SK-N-SH (cell line): ENCODE measurements at regions not wholly inside any gene's neighbourhood (a gene's known extent, or its start where the extent isn't known, plus 50 kb on each side); places are given as distances from the start of the nearest gene placed in this dataset.

Source experiments
- CTCF ChIA-PET: fragments of 300-600, 350-600 bp; formaldehyde crosslinking; extraction: SDS; loops from one replicate; lab custom pipeline; 2021; lab: Yijun Ruan, JAX
- POLR2A ChIA-PET: fragments of 350-600 bp; sonication (Branson Sonifier 250); formaldehyde crosslinking; extraction: SDS; loops from one replicate; lab custom pipeline; 2020; ENCODE audit warnings: antibody characterized with exemption, inconsistent platforms; lab: Yijun Ruan, JAX
- DNase-seq: peaks from one replicate; pipeline ENCODE4 v3.0.0; 2012
- H2AFZ ChIP-seq: fragments of 200-600 bp; sonication (generic); 2 replicates; pipeline ENCODE4 v1.8.1; 2016; ENCODE audit warnings: antibody characterized with exemption, mild to moderate bottlenecking, low read depth
- H3F3A ChIP-seq: fragments of 200-600 bp; sonication (generic); replicated peaks from 2 replicates; pipeline ENCODE3; 2016; ENCODE audit warnings: antibody characterized with exemption, mild to moderate bottlenecking; ENCODE audit not compliant: insufficient read depth
- H3K27ac ChIP-seq, 2 experiments: fragments of 200-500 bp in 1 of 2; fragments of 200-600 bp in 1 of 2; sonication (Bioruptor generic) in 1 of 2; sonication (generic), shearing (Covaris generic) in 1 of 2; 2 replicates each; pipeline versions ENCODE4 v1.5.1 to v1.6.1; 2014 to 2016; ENCODE audit warnings: low read depth in 2 of 2, inconsistent platforms in 1 of 2, low read length in 1 of 2, mild to moderate bottlenecking in 1 of 2, mixed read lengths in 1 of 2
- H3K27me3 ChIP-seq: fragments of 200-600 bp; sonication (generic), shearing (Covaris generic); 2 replicates; pipeline ENCODE4 v1.6.1; 2016; ENCODE audit warnings: mixed run types; ENCODE audit not compliant: insufficient read depth
- H3K36me3 ChIP-seq, 2 experiments: fragments of 200-500 bp in 1 of 2; fragments of 200-600 bp in 1 of 2; sonication (Bioruptor generic) in 1 of 2; sonication (generic) in 1 of 2; replicated peaks in 1 of 2; 2 replicates each; pipeline versions ENCODE3 to v1.5.1; 2014 to 2016; ENCODE audit warnings: low read length in 1 of 2, mild to moderate bottlenecking in 1 of 2; ENCODE audit not compliant: insufficient read depth in 2 of 2, control insufficient read depth in 1 of 2
- H3K4me1 ChIP-seq, 2 experiments: fragments of 200-500 bp in 1 of 2; fragments of 200-600 bp in 1 of 2; sonication (Bioruptor generic) in 1 of 2; sonication (generic), shearing (Covaris generic) in 1 of 2; 2 replicates each; pipeline versions ENCODE4 v1.5.1 to v1.6.1; 2014 to 2016; ENCODE audit warnings: low read depth in 1 of 2, low read length in 1 of 2, mixed run types in 1 of 2; ENCODE audit not compliant: insufficient read depth in 2 of 2, control insufficient read depth in 1 of 2
- H3K4me2 ChIP-seq: fragments of 200-600 bp; sonication (generic), shearing (Covaris generic); 2 replicates; pipeline ENCODE4 v1.6.1; 2017; ENCODE audit warnings: mixed run types
- H3K4me3 ChIP-seq, 2 experiments: fragments of 200-500 bp in 1 of 2; fragments of 200-600 bp in 1 of 2; sonication (Bioruptor generic) in 1 of 2; sonication (generic), shearing (Covaris generic) in 1 of 2; 2 replicates each; pipeline versions ENCODE4 v1.5.1 to v1.8.1; 2014 to 2016; ENCODE audit warnings: low read depth in 2 of 2, inconsistent platforms in 1 of 2, low read length in 1 of 2, mild to moderate bottlenecking in 1 of 2, mixed read lengths in 1 of 2, moderate library complexity in 1 of 2
- H3K79me2 ChIP-seq: fragments of 200-600 bp; sonication (generic); 2 replicates; pipeline ENCODE4 v1.8.1; 2017; ENCODE audit warnings: mild to moderate bottlenecking; ENCODE audit not compliant: insufficient read depth
- H3K9ac ChIP-seq: fragments of 200-600 bp; sonication (generic); 2 replicates; pipeline ENCODE4 v1.6.1; 2017; ENCODE audit warnings: mixed run types
- H3K9me2 ChIP-seq: fragments of 200-600 bp; sonication (generic); 2 replicates; pipeline ENCODE4 v1.6.1; 2017; ENCODE audit warnings: mixed run types
- H3K9me3 ChIP-seq: fragments of 200-600 bp; sonication (generic); 2 replicates; pipeline ENCODE4 v1.6.1; 2017; ENCODE audit warnings: mixed run types, mild to moderate bottlenecking, moderate library complexity
- H4K20me1 ChIP-seq: fragments of 200-600 bp; sonication (generic); 2 replicates; pipeline ENCODE4 v1.6.1; 2017; ENCODE audit warnings: mild to moderate bottlenecking, mixed run types; ENCODE audit not compliant: insufficient read depth
- ELF1 ChIP-seq: IDR thresholded peaks from 2 replicates; pipeline ENCODE4 v1.4.0; 2012
- EP300 ChIP-seq, 2 experiments: IDR thresholded peaks; 2 replicates each; pipeline versions ENCODE4 v1.4.0 to v1.6.1; 2012; ENCODE audit warnings: borderline replicate concordance in 1 of 2, low read depth in 1 of 2, low read length in 1 of 2
- EZH2phosphoT487 ChIP-seq: fragments of 200-600 bp; sonication (generic); IDR thresholded peaks from 2 replicates; pipeline ENCODE4 v1.6.1; 2017; ENCODE audit warnings: low read depth, mixed run types, mild to moderate bottlenecking, antibody characterized with exemption, moderate library complexity, borderline replicate concordance
- FOSL2 ChIP-seq: IDR thresholded peaks from 2 replicates; pipeline ENCODE4 v1.4.0; 2012; ENCODE audit warnings: low read depth, mild to moderate bottlenecking, moderate library complexity, borderline replicate concordance
- FOXM1 ChIP-seq: IDR thresholded peaks from 2 replicates; pipeline ENCODE4 v1.4.0; 2012; ENCODE audit warnings: low read depth, mild to moderate bottlenecking
- GATA2 ChIP-seq: sonication (generic); formaldehyde crosslinking; IDR thresholded peaks from 2 replicates; pipeline ENCODE4 v1.5.0; 2020; ENCODE audit warnings: mild to moderate bottlenecking, missing genetic modification reagents
- POLR2AphosphoS5 ChIP-seq: IDR thresholded peaks from 2 replicates; pipeline ENCODE4 v1.6.1; 2012; ENCODE audit warnings: low read depth, low read length
- RAD21 ChIP-seq: IDR thresholded peaks from 2 replicates; pipeline ENCODE4 v1.6.1; 2012; ENCODE audit warnings: mild to moderate bottlenecking, low read length
- RCOR1 ChIP-seq: fragments of 150-350 bp; IDR thresholded peaks from 2 replicates; pipeline ENCODE4 v1.6.1; 2017; ENCODE audit warnings: antibody characterized with exemption, low read length
- RFX5 ChIP-seq: IDR thresholded peaks from 2 replicates; pipeline ENCODE4 v1.6.1; 2012; ENCODE audit warnings: mild to moderate bottlenecking, improper control_type of control experiment, low read length
- RXRA ChIP-seq: IDR thresholded peaks from 2 replicates; pipeline ENCODE4 v1.4.0; 2012; ENCODE audit warnings: low read depth, mild to moderate bottlenecking, borderline replicate concordance
- SMC3 ChIP-seq: IDR thresholded peaks from 2 replicates; pipeline ENCODE4 v1.6.1; 2012; ENCODE audit warnings: low read depth, low read length, improper control_type of control experiment
- TAF1 ChIP-seq: IDR thresholded peaks from 2 replicates; pipeline ENCODE4 v1.6.1; 2012; ENCODE audit warnings: low read depth, mild to moderate bottlenecking, low read length, moderate library complexity, borderline replicate concordance
- TCF12 ChIP-seq: IDR thresholded peaks from 2 replicates; pipeline ENCODE4 v1.4.0; 2012
- TEAD4 ChIP-seq: IDR thresholded peaks from 2 replicates; pipeline ENCODE4 v1.4.0; 2012; ENCODE audit warnings: mild to moderate bottlenecking, borderline replicate concordance; ENCODE audit not compliant: insufficient read depth
- YY1 ChIP-seq: IDR thresholded peaks from 2 replicates; pipeline ENCODE4 v1.4.0; 2012; ENCODE audit warnings: low read depth, mild to moderate bottlenecking
- WGBS: methylation state at CpG from one replicate; pipeline ENCODE4 v1.1.6; 2017; ENCODE audit warnings: low lambda C conversion rate; 5-methylcytosine and 5-hydroxymethylcytosine counted together
- TF ChIP-seq, protein P1 (sequence below): IDR thresholded peaks from 2 replicates; pipeline ENCODE4 v1.4.0; 2012; ENCODE audit warnings: low read depth
- TF ChIP-seq, protein P2 (sequence below): fragments of 150-350 bp; IDR thresholded peaks from 2 replicates; pipeline ENCODE4 v1.6.1; 2017; ENCODE audit warnings: antibody characterized with exemption, low read length, low read depth, borderline replicate concordance
- TF ChIP-seq, protein P3 (sequence below): IDR thresholded peaks from 2 replicates; pipeline ENCODE4 v1.4.0; 2012; ENCODE audit warnings: low read depth, borderline replicate concordance
- TF ChIP-seq, protein P4 (sequence below): IDR thresholded peaks from 2 replicates; pipeline ENCODE4 v1.6.1; 2012; ENCODE audit warnings: mild to moderate bottlenecking, low read depth, low read length, moderate library complexity

GRCh38 chr13:40079721-40080120 is 424.3 kb downstream of the COG6 start (continued):
- TF ChIP-seq, protein P1, sequence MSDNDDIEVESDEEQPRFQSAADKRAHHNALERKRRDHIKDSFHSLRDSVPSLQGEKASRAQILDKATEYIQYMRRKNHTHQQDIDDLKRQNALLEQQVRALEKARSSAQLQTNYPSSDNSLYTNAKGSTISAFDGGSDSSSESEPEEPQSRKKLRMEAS, result no peak
- TF ChIP-seq RXRA, result no peak
- TF ChIP-seq TAF1, result no peak
- TF ChIP-seq ELF1, result no peak
- TF ChIP-seq, protein P2, sequence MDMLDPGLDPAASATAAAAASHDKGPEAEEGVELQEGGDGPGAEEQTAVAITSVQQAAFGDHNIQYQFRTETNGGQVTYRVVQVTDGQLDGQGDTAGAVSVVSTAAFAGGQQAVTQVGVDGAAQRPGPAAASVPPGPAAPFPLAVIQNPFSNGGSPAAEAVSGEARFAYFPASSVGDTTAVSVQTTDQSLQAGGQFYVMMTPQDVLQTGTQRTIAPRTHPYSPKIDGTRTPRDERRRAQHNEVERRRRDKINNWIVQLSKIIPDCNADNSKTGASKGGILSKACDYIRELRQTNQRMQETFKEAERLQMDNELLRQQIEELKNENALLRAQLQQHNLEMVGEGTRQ, result no peak
- TF ChIP-seq, protein P3, sequence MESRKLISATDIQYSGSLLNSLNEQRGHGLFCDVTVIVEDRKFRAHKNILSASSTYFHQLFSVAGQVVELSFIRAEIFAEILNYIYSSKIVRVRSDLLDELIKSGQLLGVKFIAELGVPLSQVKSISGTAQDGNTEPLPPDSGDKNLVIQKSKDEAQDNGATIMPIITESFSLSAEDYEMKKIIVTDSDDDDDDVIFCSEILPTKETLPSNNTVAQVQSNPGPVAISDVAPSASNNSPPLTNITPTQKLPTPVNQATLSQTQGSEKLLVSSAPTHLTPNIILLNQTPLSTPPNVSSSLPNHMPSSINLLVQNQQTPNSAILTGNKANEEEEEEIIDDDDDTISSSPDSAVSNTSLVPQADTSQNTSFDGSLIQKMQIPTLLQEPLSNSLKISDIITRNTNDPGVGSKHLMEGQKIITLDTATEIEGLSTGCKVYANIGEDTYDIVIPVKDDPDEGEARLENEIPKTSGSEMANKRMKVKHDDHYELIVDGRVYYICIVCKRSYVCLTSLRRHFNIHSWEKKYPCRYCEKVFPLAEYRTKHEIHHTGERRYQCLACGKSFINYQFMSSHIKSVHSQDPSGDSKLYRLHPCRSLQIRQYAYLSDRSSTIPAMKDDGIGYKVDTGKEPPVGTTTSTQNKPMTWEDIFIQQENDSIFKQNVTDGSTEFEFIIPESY, result no peak
- no peak for TF ChIP-seq TCF12
- TF ChIP-seq YY1, result no peak
- TF ChIP-seq EZH2phosphoT487, result no peak
- no peak for TF ChIP-seq SMC3
- no peak for TF ChIP-seq RFX5
- TF ChIP-seq RAD21, result no peak
- TF ChIP-seq, all 33 proteins: peak for 0

GRCh38 chr13:40080676-40081075 is 425.2 kb downstream of the COG6 start:
- H3F3A ChIP-seq, result no peaks in the 10 kb centered on the region
- TF ChIP-seq POLR2AphosphoS5, result no peak
- TF ChIP-seq RXRA, result no peak
- no peak for TF ChIP-seq ELF1
- TF ChIP-seq, protein P4, sequence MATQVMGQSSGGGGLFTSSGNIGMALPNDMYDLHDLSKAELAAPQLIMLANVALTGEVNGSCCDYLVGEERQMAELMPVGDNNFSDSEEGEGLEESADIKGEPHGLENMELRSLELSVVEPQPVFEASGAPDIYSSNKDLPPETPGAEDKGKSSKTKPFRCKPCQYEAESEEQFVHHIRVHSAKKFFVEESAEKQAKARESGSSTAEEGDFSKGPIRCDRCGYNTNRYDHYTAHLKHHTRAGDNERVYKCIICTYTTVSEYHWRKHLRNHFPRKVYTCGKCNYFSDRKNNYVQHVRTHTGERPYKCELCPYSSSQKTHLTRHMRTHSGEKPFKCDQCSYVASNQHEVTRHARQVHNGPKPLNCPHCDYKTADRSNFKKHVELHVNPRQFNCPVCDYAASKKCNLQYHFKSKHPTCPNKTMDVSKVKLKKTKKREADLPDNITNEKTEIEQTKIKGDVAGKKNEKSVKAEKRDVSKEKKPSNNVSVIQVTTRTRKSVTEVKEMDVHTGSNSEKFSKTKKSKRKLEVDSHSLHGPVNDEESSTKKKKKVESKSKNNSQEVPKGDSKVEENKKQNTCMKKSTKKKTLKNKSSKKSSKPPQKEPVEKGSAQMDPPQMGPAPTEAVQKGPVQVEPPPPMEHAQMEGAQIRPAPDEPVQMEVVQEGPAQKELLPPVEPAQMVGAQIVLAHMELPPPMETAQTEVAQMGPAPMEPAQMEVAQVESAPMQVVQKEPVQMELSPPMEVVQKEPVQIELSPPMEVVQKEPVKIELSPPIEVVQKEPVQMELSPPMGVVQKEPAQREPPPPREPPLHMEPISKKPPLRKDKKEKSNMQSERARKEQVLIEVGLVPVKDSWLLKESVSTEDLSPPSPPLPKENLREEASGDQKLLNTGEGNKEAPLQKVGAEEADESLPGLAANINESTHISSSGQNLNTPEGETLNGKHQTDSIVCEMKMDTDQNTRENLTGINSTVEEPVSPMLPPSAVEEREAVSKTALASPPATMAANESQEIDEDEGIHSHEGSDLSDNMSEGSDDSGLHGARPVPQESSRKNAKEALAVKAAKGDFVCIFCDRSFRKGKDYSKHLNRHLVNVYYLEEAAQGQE, result no peak
- TF ChIP-seq FOXM1, result no peak
- TF ChIP-seq RCOR1, result no peak
- no peak for TF ChIP-seq RAD21
- TF ChIP-seq TEAD4, result no peak
- TF ChIP-seq EP300 (IDR thresholded peaks at IDR 0.05; ENCODE audit: borderline replicate concordance in 1 of 2, low read depth in 1 of 2, low read length in 1 of 2), result no peak
- TF ChIP-seq, protein P2, result no peak
- TF ChIP-seq FOSL2, result no peak
- no peak for TF ChIP-seq GATA2
- no peaks in the 10 kb centered on the region for H4K20me1 ChIP-seq
- ChIA-PET POLR2A (no interaction called here), CTCF (interaction anchor here (1.8 kb wide), 1 partner anchor 12 kb away, joined by 13 read pairs; no protein-coding TSS in a partner anchor)
- DNase-seq, result no peak
- no peaks in the 10 kb centered on the region for H3K79me2 ChIP-seq
- H3K4me1 ChIP-seq, result no peaks in the 10 kb centered on the region
- H3K9ac ChIP-seq, result no peak overlapping the region
- H3K4me2 ChIP-seq, result no peak overlapping the region
- 48% methylated on average over 2 of the region's 2 CpGs for WGBS
- no peaks in the 10 kb centered on the region for H3K27me3 ChIP-seq
- H3K36me3 ChIP-seq, result no peaks in the 10 kb centered on the region
- no peaks in the 10 kb centered on the region for H3K9me2 ChIP-seq
- H2AFZ ChIP-seq, result no peak overlapping the region
- H3K27ac ChIP-seq, result no peak overlapping the region
- no peaks in the 10 kb centered on the region for H3K9me3 ChIP-seq
- H3K4me3 ChIP-seq, result no peak overlapping the region
